Tibial nerve (tissue), 4 donors: ENCODE measurements at regions not wholly inside any gene's neighbourhood (a gene's known extent, or its start where the extent isn't known, plus 50 kb on each side); places are given as distances from the start of the nearest gene placed in this dataset.
"Not testable (repeated sequence)": the region's sequence is repeated elsewhere in the genome, so short reads cannot be mapped to it uniquely, and the experiment has no call there.

Experiments used
- CTCF ChIP-seq, 5 experiments: fragments of 200-600 bp in 3 of 5; fragments of 450-650 bp in 2 of 5; sonication (generic) in 3 of 5; IDR thresholded peaks; one replicate each; pipeline ENCODE4 v1.5.1; 2016 to 2019; ENCODE audit warnings: antibody characterized with exemption in 5 of 5, mild to moderate bottlenecking in 3 of 5, moderate library complexity in 2 of 5
- EP300 ChIP-seq, 2 donors: sonication (generic); formaldehyde crosslinking; IDR thresholded peaks; one replicate each; pipeline ENCODE4 v1.6.1; 2017; ENCODE audit warnings: antibody characterized with exemption in 2 of 2, mild to moderate bottlenecking in 1 of 2
- POLR2A ChIP-seq, 2 donors: fragments of 450-650 bp; IDR thresholded peaks; one replicate each; pipeline ENCODE4 v1.6.1; 2017; ENCODE audit warnings: antibody characterized with exemption in 2 of 2, mild to moderate bottlenecking in 2 of 2, moderate library complexity in 2 of 2

- TF ChIP-seq CTCF, POLR2A, EP300 (IDR thresholded peaks at IDR 0.05): not testable (repeated sequence)
Measured at GRCh38 chr5:33210221-33210620, 230.5 kb upstream of the TARS1 start.
